H9 (cell line): ENCODE measurements at regions not wholly inside any gene's neighbourhood (a gene's known extent, or its start where the extent isn't known, plus 50 kb on each side); places are given as distances from the start of the nearest gene placed in this dataset.

Source experiments
- DNase-seq: peaks from one replicate; pipeline ENCODE4 v3.0.0-alpha.2; 2017
- H2AFZ ChIP-seq: one replicate; pipeline ENCODE4 v1.6.1; 2013; ENCODE audit warnings: mild to moderate bottlenecking, low read length, control low read depth, moderate library complexity
- H2AK5ac ChIP-seq: 2 replicates; pipeline ENCODE4 v1.6.1; 2013; ENCODE audit warnings: low read length, control low read depth, mixed read lengths; ENCODE audit not compliant: insufficient read length
- H2BK120ac ChIP-seq: one replicate; pipeline ENCODE4 v1.6.1; 2013; ENCODE audit warnings: low read depth, mild to moderate bottlenecking, low read length, control low read depth, inconsistent platforms; ENCODE audit not compliant: poor library complexity, severe bottlenecking
- H2BK12ac ChIP-seq: 2 replicates; pipeline ENCODE4 v1.6.1; 2013; ENCODE audit warnings: low read length, control low read depth, mixed read lengths, low read depth; ENCODE audit not compliant: insufficient read length
- H2BK15ac ChIP-seq: 2 replicates; pipeline ENCODE4 v1.6.1; 2013; ENCODE audit warnings: low read depth, low read length, control low read depth
- H2BK20ac ChIP-seq: one replicate; pipeline ENCODE4 v1.6.1; 2013; ENCODE audit warnings: low read depth, mild to moderate bottlenecking, low read length, control low read depth, inconsistent platforms; ENCODE audit not compliant: poor library complexity, severe bottlenecking
- H2BK5ac ChIP-seq: 2 replicates; pipeline ENCODE4 v1.6.1; 2013; ENCODE audit warnings: low read length, control low read depth, mixed read lengths; ENCODE audit not compliant: insufficient read length
- H3K14ac ChIP-seq: 2 replicates; pipeline ENCODE4 v1.6.1; 2013; ENCODE audit warnings: low read length, control low read depth; ENCODE audit not compliant: insufficient read depth
- H3K18ac ChIP-seq: 2 replicates; pipeline ENCODE4 v1.6.1; 2013; ENCODE audit warnings: low read depth, mild to moderate bottlenecking, mixed read lengths, low read length, control low read depth; ENCODE audit not compliant: insufficient read length
- H3K23ac ChIP-seq: 2 replicates; pipeline ENCODE4 v1.6.1; 2013; ENCODE audit warnings: low read length, control low read depth, mixed read lengths, low read depth; ENCODE audit not compliant: insufficient read length
- H3K23me2 ChIP-seq: 2 replicates; pipeline ENCODE4 v1.6.1; 2013; ENCODE audit warnings: low read depth, mild to moderate bottlenecking, mixed read lengths, low read length, control low read depth; ENCODE audit not compliant: insufficient read length, poor library complexity, severe bottlenecking
- H3K27ac ChIP-seq: 2 replicates; pipeline ENCODE4 v1.5.1; 2013; ENCODE audit warnings: low read length, control low read depth, mixed read lengths, low read depth; ENCODE audit not compliant: insufficient read length
- H3K27me3 ChIP-seq: 2 replicates; pipeline ENCODE4 v1.6.1; 2013; ENCODE audit warnings: low read length, control low read depth, inconsistent platforms; ENCODE audit not compliant: insufficient read depth
- H3K4ac ChIP-seq: 2 replicates; pipeline ENCODE4 v1.6.1; 2013; ENCODE audit warnings: low read depth, mild to moderate bottlenecking, control low read depth, inconsistent platforms, low read length, moderate library complexity
- H3K4me1 ChIP-seq: 2 replicates; pipeline ENCODE4 v1.6.1; 2013; ENCODE audit warnings: low read length, control low read depth, inconsistent platforms; ENCODE audit not compliant: insufficient read depth
- H3K4me2 ChIP-seq: 2 replicates; pipeline ENCODE4 v1.6.1; 2013; ENCODE audit warnings: low read length, control low read depth, mixed read lengths; ENCODE audit not compliant: insufficient read length, insufficient read depth
- H3K56ac ChIP-seq: 2 replicates; pipeline ENCODE4 v1.6.1; 2013; ENCODE audit warnings: low read depth, mild to moderate bottlenecking, mixed read lengths, low read length, control low read depth; ENCODE audit not compliant: insufficient read length
- H3K79me1 ChIP-seq: 2 replicates; pipeline ENCODE4 v1.6.1; 2013; ENCODE audit warnings: low read depth, mild to moderate bottlenecking, moderate library complexity, low read length, control low read depth, inconsistent platforms; ENCODE audit not compliant: insufficient read depth, poor library complexity, severe bottlenecking
- H3K79me2 ChIP-seq: 2 replicates; pipeline ENCODE4 v1.6.1; 2013; ENCODE audit warnings: low read length, control low read depth, inconsistent platforms; ENCODE audit not compliant: insufficient read depth
- H3K9ac ChIP-seq: 2 replicates; pipeline ENCODE4 v1.6.1; 2013; ENCODE audit warnings: low read length, control low read depth, mixed read lengths; ENCODE audit not compliant: insufficient read length; ENCODE audit errors: extremely low read depth
- H3K9me3 ChIP-seq: one replicate; pipeline ENCODE4 v1.6.1; 2013; ENCODE audit warnings: low read depth, low read length, inconsistent platforms; ENCODE audit not compliant: control insufficient read depth
- H3T11ph ChIP-seq: one replicate; pipeline ENCODE4 v1.6.1; 2013; ENCODE audit warnings: mild to moderate bottlenecking, low read length, control low read depth, inconsistent platforms
- H4K20me1 ChIP-seq: one replicate; pipeline ENCODE4 v1.6.1; 2013; ENCODE audit not compliant: control insufficient read depth, insufficient read length, insufficient read depth
- H4K5ac ChIP-seq: 2 replicates; pipeline ENCODE4 v1.6.1; 2013; ENCODE audit warnings: low read depth, mild to moderate bottlenecking, mixed read lengths, low read length, control low read depth; ENCODE audit not compliant: insufficient read length
- H4K8ac ChIP-seq: replicated peaks from 2 replicates; pipeline ENCODE4 v1.6.1; 2013; ENCODE audit warnings: low read length, control low read depth, mixed read lengths, low read depth; ENCODE audit not compliant: insufficient read length
- H4K91ac ChIP-seq: 2 replicates; pipeline ENCODE4 v1.6.1; 2013; ENCODE audit warnings: low read depth, mild to moderate bottlenecking, moderate library complexity, mixed read lengths, low read length, control low read depth; ENCODE audit not compliant: insufficient read length
- H3K27ac Mint-ChIP-seq, 3 experiments: 2 replicates in 2 of 3; 3 replicates in 1 of 3; pipeline ENCODE4 v1.8.0; 2020 to 2021; ENCODE audit warnings: mixed read lengths in 3 of 3, mild to moderate bottlenecking in 1 of 3, moderate library complexity in 1 of 3
- H3K27me3 Mint-ChIP-seq: 2 replicates; pipeline ENCODE4 v1.8.0; 2021; ENCODE audit warnings: low read depth, mild to moderate bottlenecking, moderate library complexity, mixed read lengths
- H3K36me3 Mint-ChIP-seq, 3 experiments: 2 replicates in 2 of 3; 3 replicates in 1 of 3; pipeline ENCODE4 v1.8.0; 2020 to 2021; ENCODE audit warnings: low read depth in 3 of 3, mixed read lengths in 3 of 3; ENCODE audit not compliant: insufficient read depth in 1 of 3
- H3K4me1 Mint-ChIP-seq, 2 experiments: 2 replicates each; pipeline ENCODE4 v1.8.0; 2020; ENCODE audit warnings: mixed read lengths in 2 of 2
- H3K4me3 Mint-ChIP-seq, 2 experiments: 2 replicates in 1 of 2; 3 replicates in 1 of 2; pipeline ENCODE4 v1.8.0; 2020 to 2021; ENCODE audit warnings: mild to moderate bottlenecking in 2 of 2, mixed read lengths in 2 of 2, moderate library complexity in 1 of 2
- H3K9me3 Mint-ChIP-seq, 2 experiments: 2 replicates in 1 of 2; 3 replicates in 1 of 2; pipeline ENCODE4 v1.8.0; 2020; ENCODE audit warnings: mild to moderate bottlenecking in 2 of 2, mixed read lengths in 2 of 2, moderate library complexity in 1 of 2
- WGBS: extraction: QIAGEN DNeasy Blood & Tissue Kit; methylation state at CpG from one replicate; pipeline ENCODE4 v1.1.7; 2013; ENCODE audit warnings: missing lambda C conversion rate, low lambda C conversion rate, mixed read lengths; ENCODE audit not compliant: insufficient read length; ENCODE audit errors: extremely low coverage; 5-methylcytosine and 5-hydroxymethylcytosine counted together
- TF ChIP-seq, protein P1 (sequence below): fragments of 200-600 bp; sonication (generic); conservative IDR thresholded peaks from 3 replicates; pipeline ENCODE4 v1.8.0; 2021; ENCODE audit warnings: antibody characterized with exemption, mild to moderate bottlenecking

DNA sequence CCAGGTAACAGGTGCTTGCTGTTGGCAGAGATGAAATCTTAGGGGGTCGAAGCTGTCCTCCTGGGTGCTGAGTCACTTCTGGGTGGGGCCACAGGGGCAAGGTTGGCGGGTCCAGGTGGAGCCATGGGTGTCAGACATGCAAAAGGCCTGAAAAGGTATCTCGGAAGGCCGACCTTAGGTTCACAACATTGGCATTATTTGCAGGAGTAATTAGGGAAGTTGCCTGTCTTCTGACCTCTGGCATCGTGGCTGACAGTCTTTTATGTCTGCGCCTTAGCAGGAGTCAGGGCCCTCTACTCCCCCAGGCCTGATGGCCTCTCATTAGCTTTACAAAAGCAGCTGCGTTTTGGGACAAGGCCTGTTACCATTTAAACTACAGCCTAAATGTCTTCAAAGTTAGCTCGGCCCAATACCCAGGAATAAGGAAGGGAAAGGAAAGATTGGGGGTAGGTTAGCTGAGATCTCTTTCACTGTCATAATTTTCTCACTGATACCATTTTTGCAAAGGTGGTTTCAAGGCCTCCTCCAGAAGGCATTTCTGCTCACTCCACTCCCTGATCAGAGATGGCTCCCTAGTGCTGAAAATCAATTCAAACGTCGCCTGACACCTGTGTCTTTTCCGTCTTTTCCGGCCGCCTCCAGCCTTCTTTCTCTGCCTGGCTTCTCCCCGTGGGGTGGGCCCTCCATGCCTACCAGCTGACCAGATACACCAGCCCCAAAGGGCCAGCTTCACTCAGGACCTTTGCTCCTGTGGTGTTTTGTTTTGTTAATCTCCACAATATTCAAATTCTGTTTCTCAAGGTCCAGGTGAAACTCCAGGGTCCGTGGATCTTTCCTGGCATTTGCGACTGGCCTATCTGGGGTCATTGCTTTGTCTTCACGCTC, 90.8 kb downstream of the RHOB start:
- H2AK5ac ChIP-seq: no peak overlapping the region
- H3K79me2 ChIP-seq: no peaks in the 10 kb centered on the region
- no peak overlapping the region for H3K18ac ChIP-seq
- no peak overlapping the region for H3K23ac ChIP-seq
- no peak overlapping the region for H4K5ac ChIP-seq
- no peak overlapping the region for H2BK20ac ChIP-seq
- no peak overlapping the region for H2BK5ac ChIP-seq
- no peak overlapping the region for H4K8ac ChIP-seq
- no peaks in the 10 kb centered on the region for H3K79me1 ChIP-seq
- Mint-ChIP-seq H3K4me3 (peak overlapping the region in 1 of 2 experiments; percentile 10; a peak in 2 of 5 replicates), H3K27ac (peak overlapping the region; percentile 44 to 61 (median 56); a peak in 3 of 7 replicates), H3K27me3 (peaks cover 21% of the 10 kb centered on the region), H3K9me3 (no peaks in the 10 kb centered on the region), H3K36me3 (no peaks in the 10 kb centered on the region), H3K4me1 (peaks cover 48 to 54% of the 10 kb centered on the region in 2 experiments)
- H4K20me1 ChIP-seq: no peaks in the 10 kb centered on the region
- WGBS: no CpG with 5 or more reads among the region's 17 CpGs
- H2BK12ac ChIP-seq: no peak overlapping the region
- peak; percentile 52 for DNase-seq
- no peak overlapping the region for H2AFZ ChIP-seq
- no peak overlapping the region for H2BK120ac ChIP-seq
- H3K23me2 ChIP-seq: no peaks in the 10 kb centered on the region
- H3K4me2 ChIP-seq: no peak overlapping the region
- no peak overlapping the region for H3K9ac ChIP-seq
- no peak overlapping the region for H4K91ac ChIP-seq
- no peaks in the 10 kb centered on the region for H3K27me3 ChIP-seq
- H2BK15ac ChIP-seq: no peak overlapping the region
- H3K56ac ChIP-seq: no peak overlapping the region
- no peak overlapping the region for H3K27ac ChIP-seq
- H3K14ac ChIP-seq: no peak overlapping the region
- H3K4ac ChIP-seq: no peak overlapping the region
- H3K4me1 ChIP-seq: peaks cover 13% of the 10 kb centered on the region; the same call in 1 of the 2 replicates
- H3T11ph ChIP-seq: no peak overlapping the region
- TF ChIP-seq, protein P1, sequence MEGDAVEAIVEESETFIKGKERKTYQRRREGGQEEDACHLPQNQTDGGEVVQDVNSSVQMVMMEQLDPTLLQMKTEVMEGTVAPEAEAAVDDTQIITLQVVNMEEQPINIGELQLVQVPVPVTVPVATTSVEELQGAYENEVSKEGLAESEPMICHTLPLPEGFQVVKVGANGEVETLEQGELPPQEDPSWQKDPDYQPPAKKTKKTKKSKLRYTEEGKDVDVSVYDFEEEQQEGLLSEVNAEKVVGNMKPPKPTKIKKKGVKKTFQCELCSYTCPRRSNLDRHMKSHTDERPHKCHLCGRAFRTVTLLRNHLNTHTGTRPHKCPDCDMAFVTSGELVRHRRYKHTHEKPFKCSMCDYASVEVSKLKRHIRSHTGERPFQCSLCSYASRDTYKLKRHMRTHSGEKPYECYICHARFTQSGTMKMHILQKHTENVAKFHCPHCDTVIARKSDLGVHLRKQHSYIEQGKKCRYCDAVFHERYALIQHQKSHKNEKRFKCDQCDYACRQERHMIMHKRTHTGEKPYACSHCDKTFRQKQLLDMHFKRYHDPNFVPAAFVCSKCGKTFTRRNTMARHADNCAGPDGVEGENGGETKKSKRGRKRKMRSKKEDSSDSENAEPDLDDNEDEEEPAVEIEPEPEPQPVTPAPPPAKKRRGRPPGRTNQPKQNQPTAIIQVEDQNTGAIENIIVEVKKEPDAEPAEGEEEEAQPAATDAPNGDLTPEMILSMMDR: no peak
- no peaks in the 10 kb centered on the region for H3K9me3 ChIP-seq
